ENCODE measurements at regions not wholly inside any gene's neighbourhood (a gene's known extent, or its start where the extent isn't known, plus 50 kb on each side); places are given as distances from the start of the nearest gene placed in this dataset.

GRCh38 chr22:27089264-27089663 lies 431.9 kb downstream of the MIAT start:
- no peak for TF ChIP-seq CTCF (IDR thresholded peaks at IDR 0.05; ENCODE audit: control extremely low read depth in 1 of 3, insufficient read depth in 1 of 3, low read depth in 1 of 3, low read length in 3 of 3)
- TF ChIP-seq POLR2A (IDR thresholded peaks at IDR 0.05; ENCODE audit: control extremely low read depth in 1 of 2, low read depth in 2 of 2, low read length in 2 of 2), result no peak
- TF ChIP-seq YY1 (IDR thresholded peaks at IDR 0.05; ENCODE audit: low read depth, low read length), result no peak
- no peak for TF ChIP-seq CHD2 (IDR thresholded peaks at IDR 0.05; ENCODE audit: low read length)
- TF ChIP-seq CEBPB (IDR thresholded peaks at IDR 0.05; ENCODE audit: low read depth, low read length), result no peak
- no peak for TF ChIP-seq MAX (IDR thresholded peaks at IDR 0.05)
- no peak for TF ChIP-seq ATF3 (IDR thresholded peaks at IDR 0.05; ENCODE audit: insufficient read depth, low read depth, low read length)
- no peak for TF ChIP-seq TEAD4 (IDR thresholded peaks at IDR 0.05; ENCODE audit: low read depth, low read length)
- no peak for TF ChIP-seq FOSL1 (IDR thresholded peaks at IDR 0.05; ENCODE audit: insufficient read depth, low read depth, low read length)
- TF ChIP-seq MAFK (IDR thresholded peaks at IDR 0.05; ENCODE audit: low read depth, low read length), result no peak

All from H1 (cell line).